ENCODE measurements at regions not wholly inside any gene's neighbourhood (a gene's known extent, or its start where the extent isn't known, plus 50 kb on each side); places are given as distances from the start of the nearest gene placed in this dataset.

GRCh38 chr11:19329970-19330369, 89.2 kb upstream of the E2F8 start:
- DNase-seq (ENCODE audit: low spot score): no peak
- Histone ChIP-seq H3K4me3 (no peak overlapping the region), H3K36me3 (no peaks in the 10 kb centered on the region), H3K4me1 (replicated peaks) (no peaks in the 10 kb centered on the region), H3K9me3 (no peaks in the 10 kb centered on the region), H3K27ac (no peak overlapping the region), H3K27me3 (replicated peaks; ENCODE audit: insufficient read depth) (peaks cover 3% of the 10 kb centered on the region)
- WGBS: 85% methylated on average over 1 of the region's 1 CpG
- TF ChIP-seq POLR2A (IDR thresholded peaks at IDR 0.05) (no peak), CTCF (IDR thresholded peaks at IDR 0.05) (no peak), POLR2AphosphoS5 (IDR thresholded peaks at IDR 0.05) (no peak)
- intact Hi-C loops (cut with DNase I): no loop called here

- H3K4me1 ChIP-seq (replicated peaks): no peaks in the 10 kb centered on the region
- H3K36me3 ChIP-seq: no peaks in the 10 kb centered on the region
- TF ChIP-seq POLR2A (IDR thresholded peaks at IDR 0.05): no peak
- TF ChIP-seq CTCF (IDR thresholded peaks at IDR 0.05): no peak
- TF ChIP-seq POLR2AphosphoS5 (IDR thresholded peaks at IDR 0.05): no peak
- H3K27ac ChIP-seq: no peak overlapping the region
- H3K4me3 ChIP-seq: no peak overlapping the region
- 71% methylated on average over 8 of the region's 8 CpGs for WGBS
- H3K27me3 ChIP-seq (replicated peaks; ENCODE audit: insufficient read depth): peaks cover 3% of the 10 kb centered on the region
- no peak for DNase-seq (ENCODE audit: low spot score)
- intact Hi-C loops (cut with DNase I): no loop called here
- no peaks in the 10 kb centered on the region for H3K9me3 ChIP-seq
Measured at GRCh38 chr11:19328586-19329311, 88.0 kb upstream of the E2F8 start.

- H3K27me3 ChIP-seq (replicated peaks; ENCODE audit: insufficient read depth): peaks cover 3% of the 10 kb centered on the region
- TF ChIP-seq POLR2A (IDR thresholded peaks at IDR 0.05) (no peak), CTCF (IDR thresholded peaks at IDR 0.05) (no peak), POLR2AphosphoS5 (IDR thresholded peaks at IDR 0.05) (no peak)
- DNase-seq (ENCODE audit: low spot score): no peak
- no peaks in the 10 kb centered on the region for H3K36me3 ChIP-seq
- H3K9me3 ChIP-seq: no peaks in the 10 kb centered on the region
- intact Hi-C loops (cut with DNase I): no loop called here
- H3K4me1 ChIP-seq (replicated peaks): no peaks in the 10 kb centered on the region
- WGBS: 69% methylated on average over 3 of the region's 3 CpGs
- no peak overlapping the region for H3K27ac ChIP-seq
- H3K4me3 ChIP-seq: no peak overlapping the region
Measured at GRCh38 chr11:19327280-19327679, 86.5 kb upstream of the E2F8 start.

- Histone ChIP-seq H3K36me3 (no peaks in the 10 kb centered on the region), H3K27me3 (replicated peaks; ENCODE audit: insufficient read depth) (peaks cover 3% of the 10 kb centered on the region), H3K27ac (no peak overlapping the region), H3K4me1 (replicated peaks) (no peaks in the 10 kb centered on the region), H3K9me3 (no peaks in the 10 kb centered on the region), H3K4me3 (no peak overlapping the region)
- DNase-seq (ENCODE audit: low spot score): no peak
- WGBS: 69% methylated on average over 1 of the region's 1 CpG
- intact Hi-C loops (cut with DNase I): no loop called here
- peak in 2 of 4 experiments; percentile 11 to 13 for TF ChIP-seq CTCF (IDR thresholded peaks at IDR 0.05)
- no peak for TF ChIP-seq POLR2AphosphoS5 (IDR thresholded peaks at IDR 0.05)
- no peak for TF ChIP-seq POLR2A (IDR thresholded peaks at IDR 0.05)
Measured at GRCh38 chr11:19326499-19326898, 85.8 kb upstream of the E2F8 start.

- Histone ChIP-seq H3K9me3 (no peaks in the 10 kb centered on the region), H3K27ac (no peak overlapping the region), H3K36me3 (no peaks in the 10 kb centered on the region), H3K4me3 (no peak overlapping the region), H3K27me3 (replicated peaks; ENCODE audit: insufficient read depth) (no peaks in the 10 kb centered on the region), H3K4me1 (replicated peaks) (no peaks in the 10 kb centered on the region)
- no peak for DNase-seq (ENCODE audit: low spot score)
- TF ChIP-seq CTCF (IDR thresholded peaks at IDR 0.05) (no peak), POLR2AphosphoS5 (IDR thresholded peaks at IDR 0.05) (no peak), POLR2A (IDR thresholded peaks at IDR 0.05) (no peak)
- intact Hi-C loops (cut with DNase I): no loop called here
Measured at GRCh38 chr11:19323502-19323901, 82.8 kb upstream of the E2F8 start.

Measured in prostate gland (tissue), 2 donors.